GM23338 (cell line): ENCODE measurements at regions not wholly inside any gene's neighbourhood (a gene's known extent, or its start where the extent isn't known, plus 50 kb on each side); places are given as distances from the start of the nearest gene placed in this dataset.

Source experiments
- TF ChIP-seq, protein P1 (sequence below), 2 experiments: fragments of 200-600 bp in 1 of 2; sonication (generic) in 1 of 2; conservative IDR thresholded peaks; 2 replicates each; pipeline versions ENCODE4 v1.5.1 to v1.6.1; 2016 to 2017; ENCODE audit warnings: antibody characterized with exemption in 2 of 2, low read depth in 2 of 2, mild to moderate bottlenecking in 2 of 2, moderate library complexity in 1 of 2
- TF ChIP-seq, protein P2 (sequence below): IDR thresholded peaks from one replicate; pipeline ENCODE4 v1.6.1; 2018; ENCODE audit warnings: antibody characterized with exemption; ENCODE audit not compliant: unreplicated experiment

DNA sequence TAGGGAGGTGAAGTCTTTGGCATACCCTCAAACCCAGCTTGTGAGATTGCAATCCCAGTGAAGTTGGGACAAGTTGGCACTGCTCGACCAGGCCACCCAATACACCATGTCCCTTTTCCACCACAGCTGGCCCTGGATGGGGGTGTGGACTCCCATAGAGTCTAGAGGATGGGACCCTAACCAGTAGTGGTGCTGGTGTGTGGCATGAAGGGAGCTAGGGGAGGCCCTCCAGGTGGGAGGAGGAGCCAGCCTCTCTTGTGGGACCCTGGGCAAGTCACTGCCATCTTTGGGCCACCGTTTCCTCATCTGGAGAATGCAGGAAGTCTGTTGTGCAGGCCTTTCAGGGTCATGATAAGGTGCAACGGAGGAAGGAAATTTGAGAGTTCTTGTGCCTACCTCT is 1854.9 kb downstream of the TP53TG3F start:
- TF ChIP-seq, protein P1, sequence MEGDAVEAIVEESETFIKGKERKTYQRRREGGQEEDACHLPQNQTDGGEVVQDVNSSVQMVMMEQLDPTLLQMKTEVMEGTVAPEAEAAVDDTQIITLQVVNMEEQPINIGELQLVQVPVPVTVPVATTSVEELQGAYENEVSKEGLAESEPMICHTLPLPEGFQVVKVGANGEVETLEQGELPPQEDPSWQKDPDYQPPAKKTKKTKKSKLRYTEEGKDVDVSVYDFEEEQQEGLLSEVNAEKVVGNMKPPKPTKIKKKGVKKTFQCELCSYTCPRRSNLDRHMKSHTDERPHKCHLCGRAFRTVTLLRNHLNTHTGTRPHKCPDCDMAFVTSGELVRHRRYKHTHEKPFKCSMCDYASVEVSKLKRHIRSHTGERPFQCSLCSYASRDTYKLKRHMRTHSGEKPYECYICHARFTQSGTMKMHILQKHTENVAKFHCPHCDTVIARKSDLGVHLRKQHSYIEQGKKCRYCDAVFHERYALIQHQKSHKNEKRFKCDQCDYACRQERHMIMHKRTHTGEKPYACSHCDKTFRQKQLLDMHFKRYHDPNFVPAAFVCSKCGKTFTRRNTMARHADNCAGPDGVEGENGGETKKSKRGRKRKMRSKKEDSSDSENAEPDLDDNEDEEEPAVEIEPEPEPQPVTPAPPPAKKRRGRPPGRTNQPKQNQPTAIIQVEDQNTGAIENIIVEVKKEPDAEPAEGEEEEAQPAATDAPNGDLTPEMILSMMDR (conservative IDR thresholded peaks at IDR 0.05; ENCODE audit: low read depth in 2 of 2) = no peak
- TF ChIP-seq, protein P2, sequence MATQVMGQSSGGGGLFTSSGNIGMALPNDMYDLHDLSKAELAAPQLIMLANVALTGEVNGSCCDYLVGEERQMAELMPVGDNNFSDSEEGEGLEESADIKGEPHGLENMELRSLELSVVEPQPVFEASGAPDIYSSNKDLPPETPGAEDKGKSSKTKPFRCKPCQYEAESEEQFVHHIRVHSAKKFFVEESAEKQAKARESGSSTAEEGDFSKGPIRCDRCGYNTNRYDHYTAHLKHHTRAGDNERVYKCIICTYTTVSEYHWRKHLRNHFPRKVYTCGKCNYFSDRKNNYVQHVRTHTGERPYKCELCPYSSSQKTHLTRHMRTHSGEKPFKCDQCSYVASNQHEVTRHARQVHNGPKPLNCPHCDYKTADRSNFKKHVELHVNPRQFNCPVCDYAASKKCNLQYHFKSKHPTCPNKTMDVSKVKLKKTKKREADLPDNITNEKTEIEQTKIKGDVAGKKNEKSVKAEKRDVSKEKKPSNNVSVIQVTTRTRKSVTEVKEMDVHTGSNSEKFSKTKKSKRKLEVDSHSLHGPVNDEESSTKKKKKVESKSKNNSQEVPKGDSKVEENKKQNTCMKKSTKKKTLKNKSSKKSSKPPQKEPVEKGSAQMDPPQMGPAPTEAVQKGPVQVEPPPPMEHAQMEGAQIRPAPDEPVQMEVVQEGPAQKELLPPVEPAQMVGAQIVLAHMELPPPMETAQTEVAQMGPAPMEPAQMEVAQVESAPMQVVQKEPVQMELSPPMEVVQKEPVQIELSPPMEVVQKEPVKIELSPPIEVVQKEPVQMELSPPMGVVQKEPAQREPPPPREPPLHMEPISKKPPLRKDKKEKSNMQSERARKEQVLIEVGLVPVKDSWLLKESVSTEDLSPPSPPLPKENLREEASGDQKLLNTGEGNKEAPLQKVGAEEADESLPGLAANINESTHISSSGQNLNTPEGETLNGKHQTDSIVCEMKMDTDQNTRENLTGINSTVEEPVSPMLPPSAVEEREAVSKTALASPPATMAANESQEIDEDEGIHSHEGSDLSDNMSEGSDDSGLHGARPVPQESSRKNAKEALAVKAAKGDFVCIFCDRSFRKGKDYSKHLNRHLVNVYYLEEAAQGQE = no peak
